Caco-2 (cell line): ENCODE measurements at regions not wholly inside any gene's neighbourhood (a gene's known extent, or its start where the extent isn't known, plus 50 kb on each side); places are given as distances from the start of the nearest gene placed in this dataset.

Experiments used
- BruUV-seq: library from RNA; stranded (reverse); fragments of 400-500 nt; replicated peaks from 2 replicates; lab custom pipeline; 2021; lab: Mats Ljungman, UMichigan
- CTCF ChIA-PET: fragments of 300-600 bp; sonication (Branson Sonifier 250); formaldehyde crosslinking; loops from one replicate; lab custom pipeline; 2022; ENCODE audit warnings: antibody characterized with exemption; lab: Charles Lee
- POLR2A ChIA-PET: fragments of 300-600 bp; sonication (Branson Sonifier 250); formaldehyde crosslinking; loops from one replicate; lab custom pipeline; 2022; ENCODE audit warnings: antibody characterized with exemption; lab: Charles Lee
- DNase-seq, 2 experiments: peaks; one replicate each; pipeline versions ENCODE4 v3.0.0 to v3.0.0-alpha.2; 2020 to 2022
- H3K27me3 ChIP-seq: replicated peaks from 2 replicates; pipeline ENCODE4 v1.6.0; 2011; ENCODE audit warnings: low read length; ENCODE audit not compliant: control insufficient read depth, insufficient read depth
- H3K36me3 ChIP-seq: 2 replicates; pipeline ENCODE4 v1.5.1; 2011; ENCODE audit warnings: low read length; ENCODE audit not compliant: control insufficient read depth, insufficient read depth
- H3K4me1 ChIP-seq: fragments of 250-450 bp; sonication (Bioruptor Pico); 2 replicates; pipeline ENCODE4 v1.5.1; 2020; ENCODE audit warnings: mild to moderate bottlenecking
- H3K4me3 ChIP-seq: 2 replicates; pipeline ENCODE4 v1.5.1; 2011; ENCODE audit warnings: low read depth, mild to moderate bottlenecking, control low read depth, low read length
- H3K9me3 ChIP-seq: fragments of 250-450 bp; sonication (Bioruptor Pico); 2 replicates; pipeline ENCODE4 v1.5.1; 2020; ENCODE audit warnings: mild to moderate bottlenecking, moderate library complexity
- H3K27ac Mint-ChIP-seq: one replicate; pipeline ENCODE4 v1.8.0; 2022; ENCODE audit warnings: mixed read lengths; ENCODE audit not compliant: unreplicated experiment
- H3K27me3 Mint-ChIP-seq: one replicate; pipeline ENCODE4 v1.8.0; 2022; ENCODE audit warnings: mixed read lengths; ENCODE audit not compliant: insufficient read depth, unreplicated experiment
- H3K36me3 Mint-ChIP-seq: one replicate; pipeline ENCODE4 v1.8.0; 2022; ENCODE audit warnings: mild to moderate bottlenecking, mixed read lengths; ENCODE audit not compliant: insufficient read depth, unreplicated experiment
- H3K4me1 Mint-ChIP-seq: one replicate; pipeline ENCODE4 v1.8.0; 2022; ENCODE audit warnings: low read depth, mixed read lengths; ENCODE audit not compliant: unreplicated experiment
- H3K4me3 Mint-ChIP-seq: one replicate; pipeline ENCODE4 v1.8.0; 2022; ENCODE audit warnings: mild to moderate bottlenecking, moderate library complexity, mixed read lengths; ENCODE audit not compliant: unreplicated experiment
- H3K9me3 Mint-ChIP-seq: one replicate; pipeline ENCODE4 v1.8.0; 2022; ENCODE audit warnings: mixed read lengths; ENCODE audit not compliant: unreplicated experiment
- CTCF ChIP-seq, 2 experiments: fragments of 200-600 bp in 1 of 2; IDR thresholded peaks; 1 replicate in 1 of 2; 2 replicates in 1 of 2; pipeline versions ENCODE4 v1.5.1 to v1.8.0; 2011 to 2022; ENCODE audit warnings: antibody characterized with exemption in 1 of 2, control low read depth in 1 of 2, inconsistent platforms in 1 of 2, low read depth in 1 of 2, low read length in 1 of 2, mild to moderate bottlenecking in 1 of 2, moderate library complexity in 1 of 2; ENCODE audit not compliant: insufficient read depth in 1 of 2, severe bottlenecking in 1 of 2, unreplicated experiment in 1 of 2
- intact Hi-C: fragments of 100-400 bp; cut with micrococcal nuclease; formaldehyde crosslinking; loops from one replicate; pipeline ENCODE4 v1.10.0; 2022; ENCODE audit not compliant: unreplicated experiment

GRCh38 chr9:81396528-81396927 is 292.8 kb downstream of the TLE1 start:
- no peak overlapping the region for H3K27ac Mint-ChIP-seq
- Histone ChIP-seq H3K4me1 (no peaks in the 10 kb centered on the region), H3K36me3 (no peaks in the 10 kb centered on the region), H3K9me3 (no peaks in the 10 kb centered on the region), H3K27me3 (no peaks in the 10 kb centered on the region), H3K4me3 (no peak overlapping the region)
- H3K4me1 Mint-ChIP-seq = no peaks in the 10 kb centered on the region
- no peaks in the 10 kb centered on the region for H3K36me3 Mint-ChIP-seq
- TF ChIP-seq CTCF (IDR thresholded peaks at IDR 0.05; ENCODE audit: insufficient read depth in 1 of 2, low read depth in 1 of 2, low read length in 1 of 2, severe bottlenecking in 1 of 2, unreplicated experiment in 1 of 2) = no peak
- no peaks in the 10 kb centered on the region for H3K9me3 Mint-ChIP-seq
- no peak overlapping the region for H3K4me3 Mint-ChIP-seq
- ChIA-PET POLR2A (no interaction called here), CTCF (no interaction called here)
- DNase-seq = no peak
- H3K27me3 Mint-ChIP-seq = no peaks in the 10 kb centered on the region
- intact Hi-C loops = no loop called here
- BruUV-seq = no TSS peak

GRCh38 chr9:81395676-81396054 is 293.7 kb downstream of the TLE1 start:
- Mint-ChIP-seq H3K36me3 (no peaks in the 10 kb centered on the region), H3K4me1 (peaks cover 6% of the 10 kb centered on the region), H3K9me3 (no peaks in the 10 kb centered on the region), H3K4me3 (no peak overlapping the region), H3K27me3 (no peaks in the 10 kb centered on the region), H3K27ac (no peak overlapping the region)
- DNase-seq = no peak
- no TSS peak for BruUV-seq
- TF ChIP-seq CTCF (IDR thresholded peaks at IDR 0.05; ENCODE audit: insufficient read depth in 1 of 2, low read depth in 1 of 2, low read length in 1 of 2, severe bottlenecking in 1 of 2, unreplicated experiment in 1 of 2) = no peak
- Histone ChIP-seq H3K4me3 (no peak overlapping the region), H3K27me3 (no peaks in the 10 kb centered on the region), H3K9me3 (no peaks in the 10 kb centered on the region), H3K36me3 (no peaks in the 10 kb centered on the region), H3K4me1 (no peaks in the 10 kb centered on the region)
- intact Hi-C loops = no loop called here
- ChIA-PET CTCF (no interaction called here), POLR2A (no interaction called here)

GRCh38 chr9:81394881-81395675 is 294.3 kb downstream of the TLE1 start:
- CTCF ChIA-PET = no interaction called here
- DNase-seq = no peak
- H3K27ac Mint-ChIP-seq = no peak overlapping the region
- H3K4me3 Mint-ChIP-seq = no peak overlapping the region
- peaks cover 10% of the 10 kb centered on the region for H3K4me1 Mint-ChIP-seq
- POLR2A ChIA-PET = no interaction called here
- intact Hi-C loops = no loop called here
- H3K9me3 Mint-ChIP-seq = no peaks in the 10 kb centered on the region
- H3K36me3 Mint-ChIP-seq = no peaks in the 10 kb centered on the region
- H3K27me3 ChIP-seq = no peaks in the 10 kb centered on the region
- no TSS peak for BruUV-seq
- no peak for TF ChIP-seq CTCF (IDR thresholded peaks at IDR 0.05; ENCODE audit: insufficient read depth in 1 of 2, low read depth in 1 of 2, low read length in 1 of 2, severe bottlenecking in 1 of 2, unreplicated experiment in 1 of 2)
- no peak overlapping the region for H3K4me3 ChIP-seq
- 0 out of 2 replicates have a peak, but pooled peaks cover 2% of the 10 kb centered on the region for H3K4me1 ChIP-seq
- H3K36me3 ChIP-seq = no peaks in the 10 kb centered on the region
- no peaks in the 10 kb centered on the region for H3K27me3 Mint-ChIP-seq
- no peaks in the 10 kb centered on the region for H3K9me3 ChIP-seq
